GM10266 (cell line): ENCODE measurements at regions not wholly inside any gene's neighbourhood (a gene's known extent, or its start where the extent isn't known, plus 50 kb on each side); places are given as distances from the start of the nearest gene placed in this dataset.

ENCODE experiments used
- DNase-seq: peaks from one replicate; pipeline ENCODE4 v3.0.0; 2012; ENCODE audit errors: extremely low spot score
- TF ChIP-seq, protein P1 (sequence below): IDR thresholded peaks from 2 replicates; pipeline ENCODE4 v1.5.1; 2012; ENCODE audit warnings: mild to moderate bottlenecking, low read depth; ENCODE audit not compliant: control insufficient read depth, insufficient read depth; ENCODE audit errors: missing control alignments

DNA sequence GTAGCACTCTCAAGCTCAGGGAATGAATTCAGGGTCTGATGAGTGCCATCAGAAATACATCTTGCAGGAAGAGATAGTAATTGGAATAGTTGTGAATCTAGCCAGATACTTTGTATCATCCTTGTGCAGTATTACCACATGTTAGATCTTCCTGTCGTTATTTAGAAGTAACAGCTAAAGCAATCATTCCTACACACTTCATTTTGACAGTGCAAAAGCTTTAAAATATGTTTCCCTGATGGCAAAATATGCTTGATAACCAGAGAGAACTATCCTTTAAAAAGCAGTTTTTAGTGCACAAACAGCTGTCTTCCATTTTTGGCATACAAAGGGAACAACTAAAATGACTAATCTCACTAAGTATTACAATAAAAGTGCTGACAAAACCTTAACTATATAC lies 149.5 kb upstream of the SLC38A2 start:
- no peak for DNase-seq
- TF ChIP-seq, protein P1, sequence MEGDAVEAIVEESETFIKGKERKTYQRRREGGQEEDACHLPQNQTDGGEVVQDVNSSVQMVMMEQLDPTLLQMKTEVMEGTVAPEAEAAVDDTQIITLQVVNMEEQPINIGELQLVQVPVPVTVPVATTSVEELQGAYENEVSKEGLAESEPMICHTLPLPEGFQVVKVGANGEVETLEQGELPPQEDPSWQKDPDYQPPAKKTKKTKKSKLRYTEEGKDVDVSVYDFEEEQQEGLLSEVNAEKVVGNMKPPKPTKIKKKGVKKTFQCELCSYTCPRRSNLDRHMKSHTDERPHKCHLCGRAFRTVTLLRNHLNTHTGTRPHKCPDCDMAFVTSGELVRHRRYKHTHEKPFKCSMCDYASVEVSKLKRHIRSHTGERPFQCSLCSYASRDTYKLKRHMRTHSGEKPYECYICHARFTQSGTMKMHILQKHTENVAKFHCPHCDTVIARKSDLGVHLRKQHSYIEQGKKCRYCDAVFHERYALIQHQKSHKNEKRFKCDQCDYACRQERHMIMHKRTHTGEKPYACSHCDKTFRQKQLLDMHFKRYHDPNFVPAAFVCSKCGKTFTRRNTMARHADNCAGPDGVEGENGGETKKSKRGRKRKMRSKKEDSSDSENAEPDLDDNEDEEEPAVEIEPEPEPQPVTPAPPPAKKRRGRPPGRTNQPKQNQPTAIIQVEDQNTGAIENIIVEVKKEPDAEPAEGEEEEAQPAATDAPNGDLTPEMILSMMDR = no peak

DNA sequence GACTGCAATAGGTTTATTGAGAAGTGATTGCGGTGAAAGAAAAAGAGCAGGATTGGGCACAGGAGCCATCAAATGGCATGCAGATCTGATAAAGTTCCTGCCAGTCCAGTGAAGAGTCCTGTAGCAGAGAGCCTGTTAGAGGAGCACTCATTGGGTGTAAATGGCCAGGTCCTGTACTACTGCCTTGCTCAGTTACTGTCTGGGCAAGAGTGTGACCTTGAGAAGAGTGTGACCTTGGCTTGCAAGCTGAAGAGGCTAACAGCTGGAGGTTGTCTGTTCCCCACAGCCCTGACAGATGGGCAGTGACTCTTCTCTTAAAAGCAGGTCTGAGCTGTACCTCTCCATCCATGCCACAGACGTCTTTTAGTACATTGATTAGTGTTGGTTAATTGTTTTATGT lies 148.6 kb upstream of the SLC38A2 start:
- TF ChIP-seq, protein P1 = no peak

GRCh38 chr12:46519407-46519806 lies 146.8 kb upstream of the SLC38A2 start:
- TF ChIP-seq, protein P1 = no peak
- no peak for DNase-seq

More for the DNA sequence above, 148.6 kb upstream of the SLC38A2 start:
- no peak for DNase-seq

- TF ChIP-seq, protein P1 = no peak
- DNase-seq = no peak
These were observed 146.2 kb upstream of the SLC38A2 start for GRCh38 chr12:46518729-46519128.

- TF ChIP-seq, protein P1 = no peak
- DNase-seq = no peak
These were observed 145.6 kb upstream of the SLC38A2 start for GRCh38 chr12:46518169-46518568.

DNA sequence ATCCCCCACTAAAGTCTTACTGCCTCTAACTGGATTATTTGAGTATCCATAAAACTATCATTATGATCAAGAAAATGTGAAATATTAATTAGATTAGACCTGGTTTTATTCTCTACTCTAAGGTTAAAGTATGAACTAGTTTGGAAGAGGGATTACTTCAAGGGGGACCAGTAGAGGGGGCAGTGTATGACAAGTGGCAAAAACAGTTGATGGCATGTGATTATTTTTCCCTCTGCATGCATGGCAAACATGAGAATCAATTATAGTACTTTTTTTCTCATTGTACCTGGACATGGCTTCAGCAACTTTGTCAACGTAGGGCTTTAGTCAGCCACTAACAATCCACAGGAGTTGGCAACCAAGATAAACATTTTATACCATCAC lies 145.0 kb upstream of the SLC38A2 start:
- TF ChIP-seq, protein P1 = peak; percentile 26
- no peak for DNase-seq

DNA sequence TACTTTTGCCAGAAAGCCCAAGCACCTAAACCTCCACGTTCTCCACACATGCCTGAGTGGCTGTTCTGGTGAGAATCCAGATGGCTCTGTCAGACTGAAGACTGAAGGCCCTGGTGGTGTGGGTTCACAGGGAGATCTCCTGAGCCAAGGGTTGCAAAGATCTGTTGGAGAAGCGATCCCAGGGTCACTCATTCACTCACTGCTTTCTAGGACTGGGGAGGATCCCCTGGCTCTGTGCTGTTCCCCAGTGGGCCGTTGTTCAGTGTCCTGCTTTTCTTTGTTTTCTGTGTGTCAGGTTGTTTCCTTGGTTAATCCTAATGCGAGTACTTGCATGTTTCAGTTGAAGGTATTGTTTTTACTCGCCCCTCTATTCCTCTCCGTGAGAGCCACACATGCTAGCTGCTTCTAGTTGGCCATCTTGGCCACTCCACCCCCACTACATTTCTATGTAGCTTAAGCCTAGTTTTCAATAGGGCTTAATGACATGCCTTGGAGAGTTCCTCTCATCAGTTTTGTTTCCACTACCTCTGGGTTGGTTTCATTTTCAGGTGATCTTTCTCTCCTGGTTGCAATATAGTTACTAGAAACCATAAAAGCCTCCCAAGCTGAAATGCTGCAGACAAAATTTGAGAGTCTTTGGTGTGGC lies 144.5 kb upstream of the SLC38A2 start:
- peak; percentile 70 for DNase-seq
- TF ChIP-seq, protein P1 = no peak
